Testis (tissue), 2 donors: ENCODE measurements at regions not wholly inside any gene's neighbourhood (a gene's known extent, or its start where the extent isn't known, plus 50 kb on each side); places are given as distances from the start of the nearest gene placed in this dataset.

Source experiments
- DNase-seq: peaks from one replicate; pipeline ENCODE4 v3.0.0-alpha.2; 2019
- H3K27ac ChIP-seq, 2 donors: fragments of 200-600 bp; sonication (generic); one replicate each; pipeline ENCODE4 v1.5.1; 2019
- H3K27me3 ChIP-seq: fragments of 200-600 bp; sonication (generic); one replicate; pipeline ENCODE4 v1.5.1; 2019
- H3K36me3 ChIP-seq: fragments of 200-600 bp; sonication (generic); one replicate; pipeline ENCODE4 v1.5.1; 2017; ENCODE audit warnings: low read depth; ENCODE audit errors: missing control alignments
- H3K4me1 ChIP-seq: fragments of 200-600 bp; sonication (generic); one replicate; pipeline ENCODE4 v1.5.1; 2019
- H3K4me3 ChIP-seq, 2 donors: fragments of 200-600 bp; sonication (generic); one replicate each; pipeline ENCODE4 v1.5.1; 2017 to 2019
- H3K9me3 ChIP-seq: fragments of 200-600 bp; sonication (generic); one replicate; pipeline ENCODE4 v1.5.1; 2017
- POLR2A ChIP-seq: fragments of 450-650 bp; IDR thresholded peaks from one replicate; pipeline ENCODE4 v1.6.1; 2017; ENCODE audit warnings: antibody characterized with exemption, mild to moderate bottlenecking, moderate library complexity
- WGBS, 2 donors: methylation state at CpG; one replicate each; pipeline ENCODE4 v1.1.5; 2018; 5-methylcytosine and 5-hydroxymethylcytosine counted together
- intact Hi-C: fragments of 100-400 bp; cut with DNase I; formaldehyde crosslinking; loops from one replicate; pipeline ENCODE4 v1.15.1; 2023; ENCODE audit warnings: low total_unique reads
- TF ChIP-seq, protein P1 (sequence below), 3 experiments: fragments of 450-650 bp in 2 of 3; fragments of 200-600 bp in 1 of 3; sonication (generic) in 1 of 3; IDR thresholded peaks; one replicate each; pipeline ENCODE4 v1.5.1; 2016 to 2019; ENCODE audit warnings: antibody characterized with exemption in 3 of 3, mild to moderate bottlenecking in 2 of 3, moderate library complexity in 1 of 3

DNA sequence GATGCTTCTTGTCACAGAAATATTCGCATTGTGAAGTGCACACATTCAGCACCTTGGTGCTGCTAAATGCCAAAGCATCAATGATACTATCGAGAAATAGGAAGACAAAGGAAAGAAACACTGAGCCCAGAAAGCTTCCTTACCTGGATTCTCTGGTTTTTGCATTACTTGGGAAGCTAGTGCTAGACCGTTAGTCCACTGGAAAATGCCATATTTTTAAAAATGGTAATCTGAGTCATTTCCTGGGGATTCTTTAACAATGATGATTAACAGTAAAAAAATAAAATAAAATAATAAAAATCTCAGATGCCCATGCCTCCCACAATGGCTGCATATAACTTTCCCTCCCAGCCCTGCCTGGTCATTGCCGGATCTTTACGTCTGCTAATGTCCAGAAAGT, 420.1 kb upstream of the MGMT start:
- TF ChIP-seq POLR2A: no peak
- TF ChIP-seq, protein P1, sequence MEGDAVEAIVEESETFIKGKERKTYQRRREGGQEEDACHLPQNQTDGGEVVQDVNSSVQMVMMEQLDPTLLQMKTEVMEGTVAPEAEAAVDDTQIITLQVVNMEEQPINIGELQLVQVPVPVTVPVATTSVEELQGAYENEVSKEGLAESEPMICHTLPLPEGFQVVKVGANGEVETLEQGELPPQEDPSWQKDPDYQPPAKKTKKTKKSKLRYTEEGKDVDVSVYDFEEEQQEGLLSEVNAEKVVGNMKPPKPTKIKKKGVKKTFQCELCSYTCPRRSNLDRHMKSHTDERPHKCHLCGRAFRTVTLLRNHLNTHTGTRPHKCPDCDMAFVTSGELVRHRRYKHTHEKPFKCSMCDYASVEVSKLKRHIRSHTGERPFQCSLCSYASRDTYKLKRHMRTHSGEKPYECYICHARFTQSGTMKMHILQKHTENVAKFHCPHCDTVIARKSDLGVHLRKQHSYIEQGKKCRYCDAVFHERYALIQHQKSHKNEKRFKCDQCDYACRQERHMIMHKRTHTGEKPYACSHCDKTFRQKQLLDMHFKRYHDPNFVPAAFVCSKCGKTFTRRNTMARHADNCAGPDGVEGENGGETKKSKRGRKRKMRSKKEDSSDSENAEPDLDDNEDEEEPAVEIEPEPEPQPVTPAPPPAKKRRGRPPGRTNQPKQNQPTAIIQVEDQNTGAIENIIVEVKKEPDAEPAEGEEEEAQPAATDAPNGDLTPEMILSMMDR (IDR thresholded peaks at IDR 0.05): no peak
- WGBS, 2 donors: 84% methylated on average over 5 of the region's 5 CpGs
- no peaks in the 10 kb centered on the region for H3K27me3 ChIP-seq
- DNase-seq: no peak
- no peaks in the 10 kb centered on the region for H3K36me3 ChIP-seq
- intact Hi-C loops: no loop called here
- no peak overlapping the region for H3K27ac ChIP-seq
- no peaks in the 10 kb centered on the region for H3K4me1 ChIP-seq
- no peaks in the 10 kb centered on the region for H3K9me3 ChIP-seq
- no peak overlapping the region for H3K4me3 ChIP-seq

DNA sequence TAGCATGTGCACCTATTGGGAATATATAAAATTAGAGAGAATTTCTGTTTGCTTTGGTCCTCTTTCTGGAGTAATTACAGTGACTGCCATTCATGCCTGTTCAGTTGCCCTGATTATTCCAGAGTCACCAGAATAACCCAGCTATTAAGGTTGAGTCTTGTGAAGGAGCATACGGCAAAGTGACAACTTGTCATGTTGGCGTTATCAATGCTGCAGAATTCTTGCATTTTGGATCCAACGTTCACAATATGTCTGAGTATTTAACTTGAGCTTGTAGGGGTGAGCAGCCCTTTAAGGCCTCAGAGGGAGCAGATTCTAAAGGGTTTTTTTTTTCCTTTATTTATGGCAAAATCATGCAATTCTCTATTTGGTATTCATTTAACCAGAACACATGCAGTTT, 419.4 kb upstream of the MGMT start:
- Histone ChIP-seq H3K4me3 (no peak overlapping the region), H3K27ac (no peak overlapping the region), H3K36me3 (no peaks in the 10 kb centered on the region), H3K27me3 (no peaks in the 10 kb centered on the region), H3K9me3 (no peaks in the 10 kb centered on the region), H3K4me1 (no peaks in the 10 kb centered on the region)
- no peak for TF ChIP-seq POLR2A
- TF ChIP-seq, protein P1 (IDR thresholded peaks at IDR 0.05): no peak
- no peak for DNase-seq
- intact Hi-C loops: no loop called here
- WGBS, 2 donors: 86 to 91% methylated on average over 3 of the region's 3 CpGs

GRCh38 chr10:129048513-129048912, 418.5 kb upstream of the MGMT start:
- Histone ChIP-seq H3K27ac (no peak overlapping the region), H3K9me3 (no peaks in the 10 kb centered on the region), H3K36me3 (no peaks in the 10 kb centered on the region), H3K27me3 (no peaks in the 10 kb centered on the region), H3K4me1 (no peaks in the 10 kb centered on the region), H3K4me3 (no peak overlapping the region)
- TF ChIP-seq, protein P1 (IDR thresholded peaks at IDR 0.05): no peak
- TF ChIP-seq POLR2A: no peak
- WGBS, 2 donors: 83 to 87% methylated on average over 12 of the region's 12 CpGs
- intact Hi-C loops: no loop called here
- DNase-seq: no peak

GRCh38 chr10:129049501-129049900, 417.5 kb upstream of the MGMT start:
- H3K27ac ChIP-seq: no peak overlapping the region
- H3K4me3 ChIP-seq: no peak overlapping the region
- intact Hi-C loops: no loop called here

DNA sequence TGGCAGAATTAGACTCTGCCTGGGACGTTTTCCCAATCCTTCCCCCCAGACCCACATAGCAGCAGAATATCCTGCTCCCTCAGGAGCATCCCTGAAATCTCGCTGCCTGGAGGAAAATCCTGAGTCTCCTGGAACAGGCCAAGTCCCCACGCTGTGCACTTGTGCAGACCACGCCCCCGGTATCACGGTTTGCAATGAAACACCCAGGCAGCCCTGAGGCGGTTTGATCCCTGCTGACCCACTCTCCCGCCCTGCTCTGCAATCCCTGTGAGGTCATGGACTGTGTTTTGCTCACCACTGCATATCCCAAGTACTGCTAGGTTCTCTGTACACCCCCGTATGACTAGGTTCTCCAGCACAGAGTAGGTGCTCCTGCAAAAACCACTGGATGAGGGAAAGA, 411.8 kb upstream of the MGMT start:
- no peak overlapping the region for H3K4me3 ChIP-seq
- H3K27ac ChIP-seq: no peak overlapping the region
- intact Hi-C loops: no loop called here
- H3K4me1 ChIP-seq: no peaks in the 10 kb centered on the region
- no peaks in the 10 kb centered on the region for H3K36me3 ChIP-seq
- H3K27me3 ChIP-seq: no peaks in the 10 kb centered on the region
- no peaks in the 10 kb centered on the region for H3K9me3 ChIP-seq
- no peak for TF ChIP-seq POLR2A
- TF ChIP-seq, protein P1 (IDR thresholded peaks at IDR 0.05): no peak
- WGBS, 2 donors: 87 to 93% methylated on average over 4 to 9 of the region's 9 CpGs
- DNase-seq: no peak

More at GRCh38 chr10:129049501-129049900, 417.5 kb upstream of the MGMT start:
- Histone ChIP-seq H3K4me1 (no peaks in the 10 kb centered on the region), H3K36me3 (no peaks in the 10 kb centered on the region), H3K9me3 (no peaks in the 10 kb centered on the region), H3K27me3 (no peaks in the 10 kb centered on the region)
- TF ChIP-seq, protein P1 (IDR thresholded peaks at IDR 0.05): no peak
- no peak for TF ChIP-seq POLR2A
- WGBS, 2 donors: 69 to 86% methylated on average over 7 of the region's 7 CpGs
- DNase-seq: no peak
